ENCODE measurements at regions not wholly inside any gene's neighbourhood (a gene's known extent, or its start where the extent isn't known, plus 50 kb on each side); places are given as distances from the start of the nearest gene placed in this dataset.

GRCh38 chr20:21033817-21034216 lies 72.3 kb downstream of the LINC00237 start:
- H3K4me3 ChIP-seq: no peak overlapping the region
- no peaks in the 10 kb centered on the region for H3K27me3 ChIP-seq
- H3K4me1 ChIP-seq: no peaks in the 10 kb centered on the region
- no peaks in the 10 kb centered on the region for H3K9me3 ChIP-seq
- intact Hi-C loops (cut with DNase I; ENCODE audit: low total_unique reads): no loop called here
- no peaks in the 10 kb centered on the region for H3K36me3 ChIP-seq
- no peak for TF ChIP-seq POLR2A (IDR thresholded peaks at IDR 0.05)
- no peak for TF ChIP-seq POLR2AphosphoS5 (IDR thresholded peaks at IDR 0.05)
- TF ChIP-seq CTCF (IDR thresholded peaks at IDR 0.05): no peak
- H3K27ac ChIP-seq: no peak overlapping the region
- DNase-seq (ENCODE audit: low spot score in 2 of 2): no peak

DNA sequence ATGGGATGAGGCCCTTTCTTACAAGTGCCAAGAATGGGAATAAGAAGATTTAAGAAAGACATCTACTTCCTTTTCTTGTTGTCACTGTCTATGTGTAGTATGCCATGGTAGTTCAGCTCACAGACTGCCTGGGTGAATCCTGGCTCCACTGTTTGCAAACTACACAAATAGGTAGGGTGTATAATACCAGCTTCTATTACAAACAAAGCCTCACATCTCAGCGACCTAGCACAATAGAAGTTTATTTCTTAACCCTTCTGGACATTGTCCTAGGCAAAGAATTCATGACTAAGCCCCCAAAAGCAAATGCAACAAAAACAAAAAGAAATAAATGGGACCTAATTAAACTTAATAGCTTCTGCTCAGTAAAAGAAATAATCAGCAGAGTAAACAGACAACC lies 74.5 kb downstream of the LINC00237 start:
- Histone ChIP-seq H3K27ac (no peak overlapping the region), H3K27me3 (no peaks in the 10 kb centered on the region), H3K4me1 (no peaks in the 10 kb centered on the region), H3K9me3 (no peaks in the 10 kb centered on the region), H3K36me3 (no peaks in the 10 kb centered on the region), H3K4me3 (no peak overlapping the region)
- intact Hi-C loops (cut with DNase I; ENCODE audit: low total_unique reads): no loop called here
- TF ChIP-seq POLR2A (IDR thresholded peaks at IDR 0.05) (no peak), CTCF (IDR thresholded peaks at IDR 0.05) (no peak), POLR2AphosphoS5 (IDR thresholded peaks at IDR 0.05) (no peak)
- DNase-seq (ENCODE audit: low spot score in 2 of 2): no peak

- no peaks in the 10 kb centered on the region for H3K27me3 ChIP-seq
- intact Hi-C loops (cut with DNase I; ENCODE audit: low total_unique reads): no loop called here
- no peak overlapping the region for H3K4me3 ChIP-seq
- H3K9me3 ChIP-seq: no peaks in the 10 kb centered on the region
- no peak overlapping the region for H3K27ac ChIP-seq
- TF ChIP-seq POLR2AphosphoS5 (IDR thresholded peaks at IDR 0.05) (no peak), CTCF (IDR thresholded peaks at IDR 0.05) (no peak), POLR2A (IDR thresholded peaks at IDR 0.05) (no peak)
- H3K36me3 ChIP-seq: no peaks in the 10 kb centered on the region
- DNase-seq (ENCODE audit: low spot score in 2 of 2): no peak
- H3K4me1 ChIP-seq: no peaks in the 10 kb centered on the region
These were observed 76.8 kb downstream of the LINC00237 start for GRCh38 chr20:21029341-21029740.

- TF ChIP-seq CTCF (IDR thresholded peaks at IDR 0.05) (no peak), POLR2A (IDR thresholded peaks at IDR 0.05) (no peak), POLR2AphosphoS5 (IDR thresholded peaks at IDR 0.05) (no peak)
- intact Hi-C loops (cut with DNase I; ENCODE audit: low total_unique reads): no loop called here
These were observed 77.2 kb downstream of the LINC00237 start for GRCh38 chr20:21028921-21029320.

DNA sequence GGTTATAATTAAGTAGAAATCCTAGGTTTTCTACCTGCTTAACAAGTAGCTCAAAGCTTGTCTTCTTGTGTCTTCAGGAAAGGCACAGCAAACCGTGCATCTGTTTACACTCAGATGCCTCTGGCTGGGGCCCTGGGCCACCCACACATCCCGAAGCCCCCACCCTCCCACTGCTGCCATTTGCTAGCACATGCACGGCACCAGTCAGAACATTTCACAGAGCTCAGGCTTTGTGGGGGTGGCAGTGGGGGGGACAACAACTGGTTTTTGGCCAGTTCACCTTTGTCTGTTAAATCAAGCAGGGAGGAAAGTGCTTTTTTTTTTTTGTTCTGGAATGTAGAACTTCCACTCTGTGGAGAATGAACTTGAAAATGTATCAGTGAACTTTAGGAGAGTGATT lies 77.7 kb downstream of the LINC00237 start:
- intact Hi-C loops (cut with DNase I; ENCODE audit: low total_unique reads): no loop called here
- no peaks in the 10 kb centered on the region for H3K4me1 ChIP-seq
- no peak for TF ChIP-seq CTCF (IDR thresholded peaks at IDR 0.05)

More at GRCh38 chr20:21028921-21029320, 77.2 kb downstream of the LINC00237 start:
- no peak for DNase-seq (ENCODE audit: low spot score in 2 of 2)
- Histone ChIP-seq H3K9me3 (no peaks in the 10 kb centered on the region), H3K4me1 (no peaks in the 10 kb centered on the region), H3K27ac (no peak overlapping the region), H3K27me3 (no peaks in the 10 kb centered on the region), H3K4me3 (no peak overlapping the region), H3K36me3 (no peaks in the 10 kb centered on the region)

More for the DNA sequence above, 77.7 kb downstream of the LINC00237 start:
- Histone ChIP-seq H3K4me3 (no peak overlapping the region), H3K9me3 (no peaks in the 10 kb centered on the region), H3K36me3 (no peaks in the 10 kb centered on the region), H3K27me3 (no peaks in the 10 kb centered on the region), H3K27ac (no peak overlapping the region)
- DNase-seq (ENCODE audit: low spot score in 2 of 2): no peak

All from breast epithelium (tissue), 4 donors.